ENCODE measurements at regions not wholly inside any gene's neighbourhood (a gene's known extent, or its start where the extent isn't known, plus 50 kb on each side); places are given as distances from the start of the nearest gene placed in this dataset.
A peak's percentile ranks its signal among the peaks of the same experiment; 100 is the strongest.

DNA sequence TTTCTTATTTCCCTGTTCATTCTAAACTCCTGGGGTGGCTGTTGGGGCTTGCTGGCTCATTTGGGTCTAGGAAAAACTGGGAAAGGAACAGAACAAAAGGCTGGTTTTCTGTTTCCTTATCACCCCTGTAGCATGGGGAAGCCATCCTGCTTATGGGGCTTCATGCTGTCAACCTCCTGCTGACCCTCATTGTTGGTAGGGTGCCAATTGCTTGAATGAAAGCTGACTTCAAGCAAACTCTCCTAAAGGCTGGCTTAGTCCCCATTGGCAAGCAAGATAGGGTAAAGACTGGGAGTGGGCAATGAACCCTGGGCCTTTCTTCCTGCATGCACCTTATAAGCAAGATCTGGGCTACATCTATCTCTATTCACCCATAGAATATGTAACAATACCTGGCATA lies 511.6 kb downstream of the DMAC1 start:
- DNase-seq, result no peak
- in situ Hi-C loops (cut with MboI; ENCODE audit: low pct_unique_long_range_greater_than_20kb, low sequenced_read_pairs), result no loop called here

DNA sequence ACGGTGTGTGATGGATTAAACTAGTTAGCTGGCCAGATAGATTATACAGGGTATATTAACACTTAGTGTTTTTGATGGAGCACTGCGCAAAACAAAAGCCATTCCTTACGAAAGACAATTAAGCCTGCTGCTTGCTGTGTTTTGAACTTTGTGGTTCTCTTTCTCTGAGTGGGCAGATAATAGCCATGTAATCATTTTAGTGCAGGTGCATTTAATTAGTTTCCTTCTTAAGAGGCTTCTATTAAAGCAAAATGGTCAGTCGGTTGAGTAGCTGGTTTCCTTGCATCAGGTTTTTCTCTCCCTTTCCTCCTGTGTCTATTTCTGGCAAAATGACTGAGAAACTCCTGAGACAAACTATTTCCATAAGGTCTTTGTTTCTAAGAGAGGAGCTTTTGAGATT lies 512.5 kb downstream of the DMAC1 start:
- DNase-seq, result no peak

DNA sequence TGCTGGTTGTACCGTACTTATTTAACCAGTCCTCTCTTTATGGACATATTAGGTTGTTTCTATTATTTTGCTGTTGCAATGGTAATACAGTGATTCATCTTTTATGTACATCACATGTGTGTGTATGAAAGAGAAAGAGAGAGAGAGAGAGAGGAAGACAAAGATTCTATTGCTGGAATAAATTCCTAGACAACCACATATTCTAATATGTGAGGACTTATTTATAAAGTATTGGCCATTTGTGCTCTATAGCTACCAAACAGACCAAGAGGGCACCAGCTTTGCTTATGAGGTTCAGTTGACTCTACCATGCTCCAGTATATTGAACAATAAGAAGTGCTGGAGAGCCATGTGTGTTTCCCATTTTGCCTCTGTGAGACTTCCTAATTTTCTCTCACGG lies 513.5 kb downstream of the DMAC1 start:
- in situ Hi-C loops (cut with MboI; ENCODE audit: low pct_unique_long_range_greater_than_20kb, low sequenced_read_pairs), result no loop called here
- no peak for DNase-seq

More for the DNA sequence above, 512.5 kb downstream of the DMAC1 start:
- in situ Hi-C loops (cut with MboI; ENCODE audit: low pct_unique_long_range_greater_than_20kb, low sequenced_read_pairs), result no loop called here

DNA sequence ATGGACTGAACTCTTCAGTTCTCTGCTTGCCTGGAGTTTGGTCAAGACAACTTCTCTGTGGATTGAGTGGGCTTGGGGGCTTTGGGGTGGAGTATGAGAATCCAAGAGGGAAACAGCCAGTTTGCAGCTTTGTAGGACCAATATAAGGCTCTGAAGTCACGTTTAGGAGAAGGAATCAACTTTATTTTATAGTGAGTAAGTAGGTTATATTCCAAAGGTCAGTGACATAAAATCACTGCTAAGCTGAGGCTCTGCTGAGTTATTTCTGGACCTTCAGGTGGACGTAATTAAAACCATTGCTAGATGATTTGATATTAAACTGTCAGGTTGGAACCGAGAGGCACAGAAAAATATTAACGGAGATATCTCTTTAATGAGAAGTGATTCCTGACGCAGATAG lies 514.4 kb downstream of the DMAC1 start:
- in situ Hi-C loops (cut with MboI; ENCODE audit: low pct_unique_long_range_greater_than_20kb, low sequenced_read_pairs), result no loop called here
- DNase-seq, result no peak

DNA sequence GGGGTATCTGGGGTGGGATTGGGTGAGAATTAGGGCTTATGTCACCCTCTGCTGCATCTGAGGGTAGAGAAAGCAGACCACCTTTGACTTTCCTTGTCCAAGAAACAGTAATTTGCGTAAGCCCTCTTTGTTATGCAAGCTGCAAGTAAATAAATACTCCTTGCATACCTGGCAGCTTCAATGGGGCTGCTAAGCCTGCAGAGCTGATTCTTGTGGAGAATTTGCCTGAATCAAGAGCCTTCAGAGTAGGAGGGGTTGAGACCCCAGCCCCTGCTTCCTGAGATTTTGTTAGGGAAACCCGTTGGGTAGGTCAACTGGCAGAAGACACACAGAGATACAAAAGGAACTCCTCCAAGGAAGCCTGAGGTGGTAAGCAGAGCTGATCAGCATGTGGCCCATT lies 515.1 kb downstream of the DMAC1 start:
- no peak for DNase-seq
- in situ Hi-C loops (cut with MboI; ENCODE audit: low pct_unique_long_range_greater_than_20kb, low sequenced_read_pairs), result no loop called here

DNA sequence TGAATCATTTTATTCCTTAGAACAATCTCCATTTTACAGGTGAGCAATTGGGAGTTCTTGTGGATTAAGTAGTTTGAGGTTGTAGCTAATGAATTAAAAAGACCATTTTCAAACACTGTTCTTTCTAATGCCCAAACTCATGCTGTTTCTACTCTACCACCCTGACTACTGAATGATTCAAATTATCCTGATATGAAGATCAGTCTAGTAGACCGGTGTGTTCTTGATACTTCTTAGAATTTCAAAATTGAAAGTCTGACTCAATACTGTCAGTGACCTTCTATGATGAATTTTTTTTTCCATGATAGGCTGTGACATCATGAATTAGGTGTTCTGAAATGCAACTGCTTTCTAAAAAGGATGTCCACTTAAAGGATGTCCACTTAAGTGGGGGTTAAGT lies 515.5 kb downstream of the DMAC1 start:
- no peak for DNase-seq

DNA sequence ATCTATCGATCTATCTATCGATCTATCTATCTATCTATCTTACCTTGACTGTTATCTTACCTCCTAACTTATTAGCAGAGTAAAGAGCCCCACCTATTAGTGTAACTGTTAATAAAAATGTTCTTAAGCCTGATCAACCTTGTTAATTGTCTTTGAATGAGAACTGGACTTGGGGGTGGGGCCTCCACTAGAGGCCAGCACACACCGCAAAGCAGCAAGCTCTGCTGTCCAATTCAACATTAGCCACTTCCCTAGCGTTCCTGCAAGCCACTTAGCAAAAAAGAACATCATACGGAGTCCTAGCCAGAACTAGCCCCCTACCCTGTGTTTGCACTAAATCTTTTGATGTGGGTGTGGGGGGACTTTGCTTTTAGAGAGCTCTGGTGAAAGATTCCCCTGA lies 515.8 kb downstream of the KDM4C start:
- in situ Hi-C loops (cut with MboI; ENCODE audit: low pct_unique_long_range_greater_than_20kb, low sequenced_read_pairs), result no loop called here
- DNase-seq, result no peak

More for the DNA sequence above, 515.5 kb downstream of the DMAC1 start:
- in situ Hi-C loops (cut with MboI; ENCODE audit: low pct_unique_long_range_greater_than_20kb, low sequenced_read_pairs), result no loop called here

DNA sequence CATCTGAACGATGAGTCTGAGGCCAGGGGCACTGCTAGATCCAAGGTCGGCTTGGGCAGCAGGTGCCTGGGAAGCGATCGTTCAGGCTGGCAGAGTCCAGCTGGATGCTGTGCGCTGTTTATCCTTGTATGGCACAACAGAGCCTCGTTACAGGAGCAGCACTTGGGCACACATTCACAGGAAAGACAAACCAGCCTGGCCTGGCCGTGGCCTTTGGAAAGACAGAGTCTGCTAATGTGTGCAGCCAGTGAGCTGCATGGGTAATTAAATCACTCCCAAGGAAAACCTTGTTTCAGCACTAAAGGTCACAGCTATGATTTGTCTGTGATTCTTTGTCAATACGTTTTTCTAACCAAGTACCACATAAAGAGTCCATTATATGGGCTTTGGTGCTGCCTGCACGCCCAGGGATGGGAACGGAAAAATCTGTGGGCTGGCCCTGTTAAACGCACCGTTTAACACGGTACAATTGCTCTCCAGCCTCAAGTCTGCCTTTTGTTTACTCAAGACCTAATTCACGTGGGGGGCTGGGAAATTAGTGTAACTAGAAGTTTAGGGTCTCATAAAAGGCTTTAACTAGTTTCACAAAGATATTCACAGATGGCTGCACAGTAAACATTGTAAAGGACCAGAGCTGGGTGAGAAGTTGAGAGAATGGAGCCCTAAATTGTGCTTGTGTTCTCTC lies 509.3 kb downstream of the KDM4C start:
- in situ Hi-C loops (cut with MboI; ENCODE audit: low pct_unique_long_range_greater_than_20kb, low sequenced_read_pairs), result no loop called here

DNA sequence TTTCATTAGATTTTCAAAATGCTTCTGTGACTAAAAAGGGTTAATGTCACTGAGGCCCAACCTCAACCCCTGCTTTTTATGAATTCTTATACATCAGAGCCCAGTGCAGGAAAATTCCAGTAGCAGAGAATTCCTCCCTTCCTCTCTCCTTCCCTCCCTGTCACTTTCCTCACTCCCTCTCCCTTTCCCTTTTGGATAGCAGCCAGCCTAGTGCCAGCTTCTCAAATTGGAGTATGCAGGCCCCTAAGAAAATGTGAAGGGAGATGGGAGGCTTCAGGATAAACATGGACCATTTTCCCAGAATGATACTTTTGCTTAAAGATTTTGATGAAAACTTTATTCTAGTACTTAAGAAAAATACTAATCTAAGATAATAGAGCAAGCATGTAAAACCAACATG lies 507.4 kb downstream of the KDM4C start:
- in situ Hi-C loops (cut with MboI; ENCODE audit: low pct_unique_long_range_greater_than_20kb, low sequenced_read_pairs), result no loop called here
- no peak for DNase-seq

More for the DNA sequence above, 509.3 kb downstream of the KDM4C start:
- no peak for DNase-seq

DNA sequence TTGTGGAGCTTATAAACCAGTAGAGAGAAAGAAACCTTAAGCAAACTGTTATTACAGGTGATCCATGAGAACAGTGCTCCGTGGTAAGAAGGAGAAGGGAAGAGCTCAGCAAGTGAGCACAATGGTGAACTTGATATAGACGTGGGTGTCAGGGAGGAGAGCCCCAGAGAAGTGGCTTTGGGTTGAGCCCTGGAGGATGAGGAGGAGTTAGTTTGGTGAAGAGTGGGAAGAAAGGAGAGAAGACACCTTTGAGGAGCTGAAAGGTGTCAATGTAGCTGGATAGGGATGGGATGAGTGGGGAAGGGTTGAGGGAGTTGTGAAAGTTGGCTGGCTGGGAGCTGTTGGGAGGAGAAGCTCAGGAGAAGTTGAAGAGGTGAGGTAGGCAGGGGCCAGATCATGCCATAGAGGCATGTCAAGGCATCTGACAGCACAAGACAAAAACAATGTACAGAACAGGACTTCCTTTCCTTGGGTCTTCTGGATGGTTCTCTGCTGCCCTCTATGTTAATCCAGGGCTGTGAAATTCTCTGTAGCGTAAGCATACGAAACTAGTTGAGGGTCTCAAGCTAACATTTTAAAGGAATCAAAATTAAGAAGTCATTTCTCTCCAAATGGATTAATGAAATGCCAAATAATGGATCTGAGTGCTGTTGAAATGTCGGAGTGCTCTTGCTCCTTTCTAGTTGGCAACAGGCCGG lies 501.9 kb downstream of the KDM4C start:
- peak; percentile 1 for DNase-seq
- in situ Hi-C loops (cut with MboI; ENCODE audit: low pct_unique_long_range_greater_than_20kb, low sequenced_read_pairs), result no loop called here

DNA sequence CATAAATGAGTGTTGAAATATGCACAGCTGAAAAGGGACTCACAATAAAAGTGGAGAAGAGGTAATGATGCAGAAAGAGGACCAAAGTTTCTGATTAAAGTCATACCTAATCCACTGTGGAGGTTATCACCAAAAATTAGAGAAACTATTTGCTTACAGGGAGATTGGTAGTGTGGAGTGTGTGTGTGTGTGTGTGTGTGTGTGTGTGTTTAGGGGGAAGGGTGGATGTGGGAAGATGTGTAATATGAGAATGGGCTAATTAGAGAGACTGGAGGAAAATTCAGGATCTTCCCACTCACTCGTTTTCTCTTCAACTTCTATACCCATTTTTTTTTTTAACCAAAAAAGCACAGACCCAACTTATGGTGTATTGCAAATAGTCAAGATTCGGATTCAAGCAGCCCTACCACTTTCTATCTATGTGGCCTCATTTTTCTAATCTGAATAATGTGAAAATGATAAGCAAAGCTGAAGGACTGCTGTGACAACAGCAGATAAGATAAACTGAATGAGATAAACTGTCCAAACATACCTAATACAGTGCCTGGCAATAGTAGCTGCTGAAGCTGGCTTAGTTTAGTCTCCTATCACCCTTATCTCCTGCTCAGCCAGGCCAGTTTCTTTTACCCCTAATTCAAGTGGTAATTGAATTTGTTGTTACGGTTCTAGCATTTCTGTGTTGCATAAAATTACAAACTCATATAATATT lies 501.1 kb downstream of the KDM4C start:
- no peak for DNase-seq
- in situ Hi-C loops (cut with MboI; ENCODE audit: low pct_unique_long_range_greater_than_20kb, low sequenced_read_pairs), result no loop called here

DNA sequence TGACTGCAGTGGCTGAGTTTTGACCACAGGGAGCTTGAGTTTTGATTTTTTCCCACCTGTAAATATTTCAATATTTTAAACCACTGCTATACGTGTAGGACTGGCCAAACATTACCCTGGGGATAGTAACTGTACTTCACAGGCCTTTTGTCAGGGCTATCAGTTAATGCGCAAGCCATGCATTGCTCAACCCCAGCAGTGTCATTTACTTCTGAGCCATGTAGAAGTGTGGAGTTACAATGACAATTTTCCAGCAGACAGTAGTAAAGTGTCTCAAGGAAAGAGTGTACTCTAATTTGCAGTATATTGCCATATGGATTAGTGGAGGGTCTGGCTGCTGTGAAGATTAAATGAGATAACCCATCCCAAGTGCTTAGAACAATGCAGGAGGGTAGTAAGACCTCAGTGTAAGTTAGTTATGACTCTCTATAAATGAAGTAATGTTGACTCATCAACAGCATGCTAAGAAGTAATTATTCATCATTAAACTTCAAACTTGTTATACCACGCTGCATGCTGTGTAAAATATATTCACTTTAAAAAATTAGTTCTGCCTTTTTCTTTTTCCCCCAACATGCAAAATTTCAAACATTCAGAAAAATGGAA lies 489.2 kb downstream of the KDM4C start:
- no peak for DNase-seq
- in situ Hi-C loops (cut with MboI; ENCODE audit: low pct_unique_long_range_greater_than_20kb, low sequenced_read_pairs), result no loop called here

DNA sequence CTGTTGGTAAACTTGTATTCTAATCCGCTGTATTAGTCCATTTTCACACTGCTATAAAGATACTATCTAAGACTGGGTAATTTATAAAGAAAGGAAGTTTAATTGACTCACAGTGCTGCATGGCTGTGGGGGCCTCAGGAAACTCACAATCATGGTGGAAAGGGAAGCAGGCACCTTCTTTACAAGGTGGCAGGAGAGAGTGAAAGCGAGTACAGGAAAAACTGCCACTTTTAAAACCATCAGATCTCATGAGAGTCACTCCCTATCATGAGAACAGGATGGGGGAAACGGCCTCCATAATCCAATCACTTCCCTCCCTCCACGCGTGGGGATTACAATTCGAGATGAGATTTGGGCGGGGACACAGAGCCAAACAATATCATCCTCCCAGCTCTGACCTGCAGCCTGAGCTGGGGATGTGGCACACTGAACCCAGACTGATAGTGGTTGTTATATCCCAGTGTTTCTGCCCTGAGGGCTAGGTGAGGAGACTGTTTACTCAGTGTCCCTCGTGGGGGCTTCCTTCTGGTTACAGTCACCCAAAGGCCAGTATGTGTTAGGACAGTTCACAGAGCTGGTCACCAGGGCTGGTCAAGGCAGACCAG lies 488.3 kb downstream of the KDM4C start:
- in situ Hi-C loops (cut with MboI; ENCODE audit: low pct_unique_long_range_greater_than_20kb, low sequenced_read_pairs), result no loop called here
- DNase-seq, result no peak

DNA sequence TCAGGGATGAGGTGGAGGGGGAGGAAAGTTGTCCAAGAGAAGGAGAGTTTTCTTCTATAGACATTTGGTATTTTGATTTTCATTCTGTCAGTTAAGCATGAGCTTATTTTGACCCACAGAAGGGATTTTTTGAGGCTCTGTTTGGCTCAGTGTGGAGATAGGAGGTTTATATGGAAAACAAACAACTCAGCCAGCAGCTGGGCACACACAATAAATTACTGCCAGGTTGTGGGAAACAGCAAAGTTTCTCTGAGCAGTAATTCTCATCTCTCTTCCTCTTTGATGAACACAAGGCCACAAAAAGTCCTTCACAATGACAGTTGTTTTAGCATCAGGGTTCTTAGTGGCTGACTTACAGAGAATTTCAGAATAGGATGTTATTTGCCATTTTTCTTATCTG lies 486.1 kb downstream of the KDM4C start:
- DNase-seq, result no peak
- in situ Hi-C loops (cut with MboI; ENCODE audit: low pct_unique_long_range_greater_than_20kb, low sequenced_read_pairs), result no loop called here

DNA sequence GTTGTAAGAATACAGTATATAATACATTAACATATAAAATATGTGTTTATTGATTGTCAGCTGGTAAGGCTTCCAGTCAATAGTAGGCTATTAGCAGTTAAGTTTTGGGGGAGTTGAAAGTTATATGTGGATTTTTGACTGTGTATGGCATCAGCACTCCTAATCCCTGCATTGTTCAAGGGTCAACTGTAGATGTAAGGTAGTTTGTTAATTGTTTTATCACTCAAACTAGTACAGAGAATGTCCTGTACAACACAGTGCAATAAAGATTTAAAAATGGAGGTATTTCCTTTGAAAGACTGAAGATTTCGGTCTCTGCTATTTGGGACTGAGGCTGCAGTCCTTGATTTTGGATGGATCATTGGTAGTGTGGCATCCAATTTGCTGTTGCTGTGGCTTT lies 484.4 kb downstream of the KDM4C start:
- in situ Hi-C loops (cut with MboI; ENCODE audit: low pct_unique_long_range_greater_than_20kb, low sequenced_read_pairs), result no loop called here
- DNase-seq, result no peak

DNA sequence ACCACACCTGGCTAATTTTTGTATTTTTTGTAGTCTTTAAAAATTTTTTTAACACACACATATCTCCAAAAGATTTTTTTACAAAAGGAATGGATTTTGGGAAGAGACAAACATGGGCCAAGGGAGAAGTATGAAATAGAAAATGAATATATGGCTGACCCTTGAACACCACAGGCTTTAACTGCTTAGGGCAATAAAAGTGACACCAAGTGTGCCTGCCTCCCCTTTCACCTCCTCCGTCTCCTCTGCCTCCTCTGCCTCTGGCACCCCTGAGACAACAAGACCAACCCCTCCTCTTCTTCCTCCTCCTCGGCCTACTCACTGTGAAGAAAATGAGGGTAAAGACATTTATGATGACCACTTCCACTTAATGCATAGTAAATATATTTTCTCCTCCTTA lies 483.9 kb downstream of the KDM4C start:
- no peak for DNase-seq
- in situ Hi-C loops (cut with MboI; ENCODE audit: low pct_unique_long_range_greater_than_20kb, low sequenced_read_pairs), result no loop called here

DNA sequence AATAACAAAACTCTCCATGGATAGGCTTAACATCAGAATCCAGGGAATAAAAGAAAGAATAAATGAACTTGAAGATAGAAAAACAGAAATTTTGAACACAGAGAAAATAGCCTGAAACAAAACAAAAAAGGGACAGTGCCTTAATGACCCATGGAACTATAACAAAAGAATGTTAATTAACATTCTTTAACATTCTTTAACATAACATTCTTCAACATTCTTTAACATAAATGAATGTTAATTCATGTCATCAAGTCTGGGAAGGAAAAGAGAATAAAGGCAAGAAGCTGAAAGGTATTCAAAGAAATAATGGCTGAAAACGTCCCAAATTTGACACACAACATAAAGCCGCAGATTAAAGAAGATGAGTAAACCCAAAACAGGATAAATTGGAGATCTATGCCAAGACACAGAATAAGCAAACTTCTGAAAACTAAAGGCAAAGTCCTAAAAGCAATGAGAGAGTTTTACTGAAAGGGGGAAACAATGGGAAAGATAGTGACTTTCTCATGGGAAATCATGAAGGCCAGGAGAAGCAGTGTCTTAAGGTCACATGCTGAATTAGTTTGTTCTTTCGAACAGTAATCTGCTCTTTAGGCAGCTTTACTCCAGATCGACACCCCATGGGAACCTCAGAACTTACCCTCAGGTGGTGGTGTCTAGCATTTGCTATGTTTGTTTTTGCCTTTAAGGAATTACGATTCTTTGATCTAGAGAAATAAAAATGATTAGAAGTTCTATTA lies 483.0 kb downstream of the KDM4C start:
- no peak for DNase-seq
- in situ Hi-C loops (cut with MboI; ENCODE audit: low pct_unique_long_range_greater_than_20kb, low sequenced_read_pairs), result no loop called here

DNA sequence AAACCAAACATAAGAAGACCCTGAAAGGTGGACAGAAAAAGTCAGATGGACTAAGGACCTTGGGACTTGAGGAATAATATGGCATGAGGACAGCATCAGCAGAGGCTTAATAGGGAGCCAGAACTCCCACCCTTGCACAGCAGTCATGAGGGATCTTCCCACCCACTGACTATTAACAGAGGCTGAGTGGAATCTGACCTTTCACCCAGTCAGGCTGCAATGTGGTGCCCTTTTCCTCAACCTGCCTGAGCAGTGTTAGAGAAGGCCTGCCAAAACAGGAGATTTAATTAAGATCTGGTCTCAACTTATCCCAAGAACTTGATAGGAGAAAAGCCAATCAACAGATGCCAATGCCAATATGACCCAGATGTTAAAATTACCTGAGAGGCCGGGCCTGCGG lies 481.9 kb downstream of the KDM4C start:
- DNase-seq, result no peak
- in situ Hi-C loops (cut with MboI; ENCODE audit: low pct_unique_long_range_greater_than_20kb, low sequenced_read_pairs), result no loop called here

DNA sequence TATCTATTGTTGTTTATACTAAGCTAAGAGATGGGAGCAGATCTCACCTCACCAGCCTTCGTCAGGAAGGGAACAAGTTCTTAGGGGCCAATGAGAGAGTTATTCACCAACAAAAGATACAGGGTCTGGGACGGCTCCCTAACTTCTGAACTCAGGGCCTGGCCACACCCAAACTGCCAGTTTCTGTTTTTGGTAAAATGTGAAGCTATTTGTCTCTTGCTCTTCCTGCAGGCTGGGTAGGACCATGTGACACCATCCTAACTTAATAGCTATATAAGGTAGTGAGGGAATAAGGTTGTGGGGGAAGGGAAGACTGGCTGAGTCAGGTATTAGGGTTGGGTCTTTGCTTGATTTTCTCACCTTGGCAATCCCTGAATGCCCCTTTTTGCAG lies 480.5 kb downstream of the KDM4C start:
- in situ Hi-C loops (cut with MboI; ENCODE audit: low pct_unique_long_range_greater_than_20kb, low sequenced_read_pairs), result no loop called here
- DNase-seq, result no peak
